Fibroblast of upper back skin (primary cell): ENCODE measurements at regions not wholly inside any gene's neighbourhood (a gene's known extent, or its start where the extent isn't known, plus 50 kb on each side); places are given as distances from the start of the nearest gene placed in this dataset.
"Not testable (repeated sequence)": the region's sequence is repeated elsewhere in the genome, so short reads cannot be mapped to it uniquely, and the experiment has no call there.

Source experiments
- DNase-seq: peaks from one replicate; pipeline ENCODE4 v3.0.0-alpha.2; 2013

DNA sequence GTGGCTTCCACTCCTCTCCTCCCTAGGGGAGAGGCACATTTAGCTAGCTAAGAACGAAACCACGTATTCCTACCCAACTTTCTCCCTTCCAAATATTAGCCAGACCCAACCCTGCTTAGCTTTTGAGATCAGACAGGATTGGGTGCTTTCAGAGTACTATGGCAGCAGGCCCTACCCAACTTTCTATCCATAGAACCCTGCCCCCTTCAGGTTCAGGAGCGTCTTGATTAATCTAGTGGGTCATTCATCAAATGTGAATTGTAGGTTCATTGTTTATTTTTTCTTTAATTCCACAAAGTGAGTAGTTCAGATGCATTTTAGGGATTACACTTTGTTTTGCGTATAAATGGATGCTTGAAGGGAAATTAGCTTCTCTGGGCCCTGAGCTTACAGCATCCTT is 188.3 kb downstream of the MIB1 start:
- DNase-seq: no peak

DNA sequence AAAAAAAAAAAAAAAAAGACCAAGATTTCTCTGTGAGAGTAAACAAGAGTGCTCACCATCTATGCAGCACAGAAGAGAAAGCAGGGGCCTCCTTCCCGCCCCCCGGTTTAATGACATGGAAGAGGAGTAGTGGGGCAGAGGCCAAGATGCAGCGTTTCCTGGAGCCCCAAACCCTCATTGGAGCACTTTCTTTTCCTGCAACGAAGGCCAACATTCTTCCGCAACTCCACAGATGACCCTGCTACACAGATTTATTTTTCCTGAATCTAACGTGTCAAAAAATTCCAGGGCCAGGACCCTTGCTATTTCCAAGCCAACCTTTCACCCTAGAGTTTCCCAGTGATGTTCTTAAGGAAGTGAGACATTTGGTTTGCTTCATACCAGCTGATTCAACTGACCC is 189.6 kb downstream of the MIB1 start:
- no peak for DNase-seq

DNA sequence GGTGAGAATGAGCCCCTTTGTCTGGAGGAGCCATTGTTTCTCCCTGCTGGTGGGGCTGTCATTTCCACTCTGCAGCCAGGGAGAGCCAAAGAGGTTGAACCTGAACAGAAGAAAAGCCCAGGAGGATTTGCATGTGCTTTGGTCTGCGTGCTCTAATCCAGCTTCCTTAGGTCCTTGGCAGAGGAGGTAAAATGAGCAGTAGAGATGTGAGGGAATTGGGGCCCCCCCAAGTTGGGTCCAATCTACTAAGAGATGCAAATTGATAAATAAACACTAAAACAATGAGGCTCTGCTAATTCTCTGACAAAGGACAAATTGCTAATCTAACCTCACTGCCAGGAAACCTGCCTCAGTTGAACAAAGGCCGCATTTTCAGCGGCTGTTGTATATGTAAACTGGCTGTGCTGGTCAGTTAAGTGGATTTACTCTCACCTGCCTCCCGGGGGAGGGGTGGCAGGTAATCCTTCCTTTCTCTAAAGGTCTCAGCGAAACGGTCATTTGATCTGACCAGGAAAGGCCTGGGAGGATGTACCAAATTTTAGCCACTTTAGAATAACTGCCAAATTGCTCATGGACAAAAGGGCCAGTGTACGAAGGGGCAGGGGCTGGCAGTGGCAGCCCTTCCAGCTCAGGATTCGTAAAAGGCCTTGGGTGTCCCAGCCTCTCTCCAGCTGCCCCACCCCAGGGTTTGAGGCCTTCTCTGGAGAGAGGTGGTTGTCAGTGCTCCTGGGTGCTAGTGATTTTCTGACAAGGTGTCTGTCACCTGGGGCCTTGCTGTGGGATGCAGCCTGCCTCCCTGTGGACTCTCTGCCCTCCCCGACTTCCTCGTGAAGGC is 193.6 kb downstream of the MIB1 start:
- no peak for DNase-seq

DNA sequence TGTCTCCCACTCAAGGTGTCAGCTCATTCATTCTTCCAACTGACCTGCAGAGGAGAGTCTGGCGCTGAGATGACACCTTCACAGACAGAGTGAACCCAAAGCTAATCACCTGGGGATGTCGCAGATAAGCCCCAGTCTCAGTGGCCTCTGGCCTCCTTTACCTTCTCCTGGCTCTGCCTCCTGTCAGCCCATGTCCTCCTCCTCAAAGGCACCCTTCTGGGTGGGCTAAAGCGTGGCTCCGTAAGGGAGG is 194.1 kb downstream of the MIB1 start:
- no peak for DNase-seq

DNA sequence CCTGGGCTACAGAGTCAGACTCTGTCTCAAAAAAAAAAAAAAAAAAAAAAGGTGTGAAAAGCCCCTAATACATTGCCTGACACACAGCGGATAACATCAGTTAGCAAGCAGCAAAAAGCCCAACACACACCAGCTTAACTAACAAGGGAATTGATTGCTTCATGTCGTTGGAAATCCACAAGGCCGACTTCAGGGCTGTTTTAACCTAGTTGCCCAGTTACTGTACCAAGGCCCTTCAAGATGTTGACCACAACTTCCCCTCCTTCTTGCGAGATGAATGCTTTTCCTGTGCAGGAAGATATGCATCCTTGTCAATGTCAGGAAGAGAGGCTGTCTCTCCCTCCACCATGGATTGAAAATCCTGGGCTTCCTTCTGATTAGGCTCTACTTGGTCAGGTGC is 202.9 kb downstream of the MIB1 start:
- DNase-seq: no peak

DNA sequence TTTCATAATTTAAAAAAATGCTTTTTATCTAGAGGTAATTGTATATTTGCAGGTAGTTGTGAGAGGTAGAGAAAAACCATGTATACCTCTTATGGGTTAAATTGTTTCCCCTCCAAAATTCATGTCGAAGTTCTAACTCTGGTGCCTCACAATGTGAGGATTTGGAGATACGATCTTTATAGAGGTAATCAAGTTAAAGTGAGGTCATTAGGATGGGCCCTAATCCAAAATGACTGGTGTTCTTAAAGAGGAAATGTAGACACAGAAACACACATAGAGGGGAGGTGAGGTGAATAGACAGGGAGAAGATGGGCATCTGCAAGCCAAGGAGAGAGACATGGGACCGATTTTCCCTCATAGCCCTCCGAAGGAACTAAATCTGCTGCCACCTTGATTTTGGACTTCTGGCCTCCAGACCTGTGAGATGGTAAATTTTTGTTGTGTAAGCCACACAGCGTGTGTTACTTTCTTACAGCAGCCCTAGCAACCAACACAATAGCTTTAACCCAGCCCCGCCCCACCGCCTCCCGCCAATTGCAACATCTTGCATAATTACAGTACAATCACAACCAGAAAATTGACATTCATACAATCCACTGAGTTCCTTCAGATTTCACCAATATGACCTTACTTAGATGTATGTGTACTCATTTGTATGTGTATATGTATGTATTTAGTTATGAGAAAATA is 208.9 kb downstream of the MIB1 start:
- no peak for DNase-seq

DNA sequence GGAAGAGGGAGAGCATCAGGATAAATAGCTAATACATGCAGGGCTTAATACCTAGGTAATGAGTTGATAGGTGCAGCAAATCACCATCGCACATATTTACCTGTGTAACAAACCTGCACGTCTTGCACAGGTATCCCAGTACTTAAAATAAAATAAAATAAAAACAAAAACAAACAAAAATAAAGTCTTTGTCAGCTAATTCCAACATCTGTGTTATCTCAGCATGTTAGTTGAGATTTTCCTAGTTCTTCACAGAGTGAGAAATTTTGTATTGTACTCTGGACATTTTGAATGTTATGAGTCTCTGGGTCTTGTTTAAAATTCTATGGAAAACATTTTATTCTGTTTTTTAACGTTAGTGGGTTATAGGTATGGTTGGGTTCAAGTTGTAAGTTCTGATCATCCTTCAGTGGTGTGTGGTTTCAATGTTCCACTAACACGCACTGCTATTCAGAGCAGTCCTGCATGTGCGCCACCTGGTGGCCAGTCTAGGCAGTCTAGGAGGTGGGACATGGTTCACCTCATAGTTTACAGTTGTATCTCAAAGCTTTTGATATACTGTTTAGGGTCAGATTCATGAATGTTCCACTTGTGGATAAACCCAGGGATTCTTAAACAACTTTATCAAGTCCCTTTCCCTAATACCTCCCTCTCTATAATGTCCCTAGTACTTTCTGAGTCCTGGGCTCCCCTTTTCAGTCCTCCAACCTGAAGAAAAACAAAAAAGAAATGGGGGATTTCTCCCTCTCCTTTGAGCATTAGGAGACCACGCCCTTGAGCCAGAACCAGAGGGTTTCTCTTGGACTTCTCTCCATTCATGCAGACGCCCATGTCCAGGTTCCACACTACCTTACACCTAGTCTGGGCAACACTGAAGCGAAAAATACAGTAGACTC is 213.4 kb upstream of the GATA6 start:
- DNase-seq: peak; percentile 58

DNA sequence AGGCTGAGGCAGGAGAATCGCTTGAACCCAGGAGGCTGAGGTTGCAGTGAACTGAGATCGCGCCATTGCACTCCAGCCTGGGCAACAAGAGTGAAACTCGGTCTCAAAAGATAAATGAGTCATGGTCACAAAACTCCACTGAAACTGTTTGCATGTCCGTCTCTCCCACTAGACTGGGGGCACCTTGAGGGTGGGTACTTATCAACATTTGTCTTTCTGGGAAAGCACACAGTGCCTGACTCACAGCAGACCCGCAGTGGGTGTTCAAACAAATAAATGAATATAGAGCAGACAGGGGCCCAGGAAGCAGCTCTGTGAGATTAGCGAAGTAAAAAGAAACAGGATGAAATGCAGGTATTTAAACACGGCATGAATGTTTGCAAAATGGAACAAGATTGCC is 211.1 kb upstream of the GATA6 start:
- no peak for DNase-seq

DNA sequence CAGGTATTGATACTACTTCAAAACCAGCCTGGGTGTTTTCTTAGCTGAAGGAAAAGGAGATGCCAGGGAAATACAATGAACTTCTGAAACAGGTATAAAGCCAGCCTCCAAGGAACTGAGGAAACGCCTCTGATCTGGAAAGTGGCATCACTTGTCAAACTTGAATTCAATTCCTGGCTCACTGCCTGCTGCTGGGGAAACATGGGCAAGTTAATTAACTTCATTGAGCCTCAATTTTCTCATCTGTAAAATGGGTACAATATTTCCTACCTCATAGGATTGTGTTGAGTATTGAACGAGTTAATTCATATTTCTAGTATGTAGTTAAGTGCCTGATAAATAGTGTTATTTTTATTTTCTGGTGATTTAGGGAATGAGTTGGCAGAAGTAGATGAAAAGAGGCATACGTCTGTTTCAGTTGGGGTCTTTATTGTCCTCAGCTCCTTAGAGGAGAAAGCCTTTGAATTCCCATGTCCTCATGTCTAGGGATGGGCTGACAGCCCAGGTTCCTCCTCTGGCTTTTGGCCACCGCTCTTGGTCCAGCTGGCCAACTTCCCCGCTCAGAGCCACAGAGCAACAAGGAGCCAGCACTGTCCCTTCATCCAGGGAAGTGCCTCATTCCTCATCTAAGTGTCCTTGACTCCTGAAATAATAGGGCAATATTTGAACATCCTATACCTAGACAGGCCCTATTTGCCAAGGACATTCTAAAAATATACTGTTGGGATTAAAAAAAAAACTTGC is 210.5 kb upstream of the GATA6 start:
- no peak for DNase-seq

DNA sequence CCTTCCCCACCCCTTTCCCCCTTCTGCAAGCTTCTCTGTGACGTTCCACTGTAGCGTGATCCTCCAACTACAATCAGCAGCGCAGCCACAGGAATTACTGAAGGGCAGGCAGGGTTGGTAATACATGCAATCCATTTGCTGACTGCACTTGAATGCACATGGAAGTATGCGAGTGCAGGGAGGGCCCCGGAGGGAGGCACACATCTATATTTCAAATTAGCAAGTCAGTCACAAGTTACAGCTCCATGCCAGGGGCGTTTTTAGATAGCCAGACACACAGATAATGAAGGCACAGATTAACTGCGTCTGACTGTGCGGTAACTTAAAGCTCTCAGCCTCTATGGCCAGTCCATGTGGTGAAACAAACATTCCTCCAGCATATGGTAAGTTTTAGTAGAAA is 209.2 kb upstream of the GATA6 start:
- DNase-seq: peak; percentile 48

DNA sequence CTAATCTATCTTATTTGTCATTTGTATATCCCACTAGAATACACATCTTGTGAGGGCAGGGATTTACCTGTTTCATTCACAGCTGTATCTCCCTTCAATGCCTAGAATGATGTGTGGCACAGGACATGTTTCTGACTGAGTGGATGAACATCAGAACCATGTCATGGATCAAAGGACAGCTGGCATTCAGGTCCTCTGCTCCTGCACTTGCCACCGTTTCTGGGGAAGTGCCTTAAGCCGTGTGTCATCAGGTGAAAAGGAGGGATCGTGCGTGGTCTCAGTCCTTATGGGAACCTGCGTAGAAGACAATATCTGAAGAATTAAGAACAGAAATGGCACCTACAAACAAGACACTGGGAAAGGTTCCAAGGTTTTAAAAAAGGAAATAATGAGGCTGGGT is 206.1 kb upstream of the GATA6 start:
- DNase-seq: no peak

DNA sequence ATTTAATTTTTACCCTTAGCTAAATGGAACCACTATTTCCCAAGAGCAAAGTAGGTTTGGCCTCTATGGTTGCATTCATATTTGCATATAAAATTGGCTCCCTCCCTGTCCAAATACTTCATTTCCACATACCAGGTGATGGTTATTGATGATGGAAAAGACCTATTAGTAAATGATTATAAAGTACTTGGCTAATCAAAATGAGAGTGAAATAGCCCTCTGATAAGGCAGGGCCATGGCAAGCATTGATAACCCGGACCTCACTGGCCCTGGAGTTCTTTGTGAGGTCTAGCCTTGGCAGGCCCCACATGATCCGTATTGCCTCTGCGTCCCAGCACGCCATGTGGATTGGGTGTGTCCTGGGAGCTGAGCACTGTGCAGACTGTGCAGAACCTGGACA is 201.1 kb upstream of the GATA6 start:
- no peak for DNase-seq

DNA sequence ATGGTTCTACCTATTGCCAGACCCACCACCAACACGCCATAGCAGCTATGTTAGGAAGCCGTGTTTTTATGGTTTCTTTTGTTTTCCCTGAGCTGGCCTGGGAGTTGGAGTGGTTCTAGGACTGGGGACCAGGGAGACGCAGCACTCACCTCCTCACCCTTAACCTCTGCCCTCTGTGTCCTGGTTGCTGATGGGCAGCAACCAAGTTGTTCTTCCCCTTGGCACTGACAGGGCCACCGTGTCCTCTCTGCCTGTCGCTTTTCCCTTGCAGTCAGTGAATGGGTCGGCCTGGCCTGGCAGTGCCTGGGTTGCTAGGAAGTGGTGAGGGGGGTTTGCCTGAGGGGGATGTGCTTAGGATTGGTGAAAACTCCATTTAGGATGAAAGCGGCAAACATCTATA is 197.1 kb upstream of the GATA6 start:
- DNase-seq: no peak

DNA sequence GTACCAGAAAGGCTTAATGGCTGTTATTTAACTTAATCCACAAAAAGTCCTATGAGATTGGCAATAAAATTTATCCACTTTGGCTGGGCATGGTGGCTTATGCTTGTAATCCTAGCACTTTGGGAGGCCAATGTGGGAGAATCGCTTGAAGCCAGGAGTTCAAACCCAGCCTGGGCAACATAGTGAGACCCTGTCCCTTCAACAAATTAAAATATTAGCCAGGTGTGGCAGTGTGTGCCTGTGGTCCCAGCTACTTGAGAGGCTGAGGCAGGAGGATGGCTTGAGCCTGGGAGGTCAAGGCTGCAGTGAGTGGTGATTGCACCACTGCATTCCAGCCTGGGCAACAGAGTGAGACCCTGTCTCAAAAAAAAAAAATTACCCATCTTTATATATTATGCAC is 193.4 kb upstream of the GATA6 start:
- not testable (repeated sequence) for DNase-seq

DNA sequence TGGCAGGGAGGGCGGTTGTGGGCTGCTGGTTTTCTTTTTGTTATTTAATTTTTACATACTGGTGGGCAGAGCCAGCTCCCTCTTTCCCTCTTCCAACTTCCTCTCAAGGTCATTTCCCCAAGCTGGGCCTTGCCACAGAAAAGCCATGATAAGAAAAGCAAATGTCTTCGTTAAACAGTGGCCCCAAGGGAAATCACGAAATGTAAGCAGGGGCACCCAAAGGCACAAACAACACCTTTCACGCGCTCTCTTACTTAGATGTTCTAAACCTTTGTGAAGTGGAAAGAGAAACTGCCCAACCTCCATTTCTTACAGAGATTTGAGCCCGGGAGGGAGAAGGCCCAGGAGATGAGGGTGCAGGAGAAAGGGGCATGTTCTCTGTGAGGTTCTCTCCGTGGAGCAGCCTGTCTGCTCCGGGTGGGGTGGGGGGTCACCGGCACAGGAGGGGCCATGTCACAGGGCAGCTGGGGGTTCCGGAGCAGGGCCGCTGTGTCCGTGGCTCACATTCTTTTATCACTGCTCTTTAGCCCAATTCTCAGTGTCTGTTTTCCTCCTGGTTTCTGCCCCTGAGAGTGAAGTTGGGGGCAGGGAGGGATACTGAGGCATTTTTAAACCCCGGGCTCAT is 190.7 kb upstream of the GATA6 start:
- no peak for DNase-seq

DNA sequence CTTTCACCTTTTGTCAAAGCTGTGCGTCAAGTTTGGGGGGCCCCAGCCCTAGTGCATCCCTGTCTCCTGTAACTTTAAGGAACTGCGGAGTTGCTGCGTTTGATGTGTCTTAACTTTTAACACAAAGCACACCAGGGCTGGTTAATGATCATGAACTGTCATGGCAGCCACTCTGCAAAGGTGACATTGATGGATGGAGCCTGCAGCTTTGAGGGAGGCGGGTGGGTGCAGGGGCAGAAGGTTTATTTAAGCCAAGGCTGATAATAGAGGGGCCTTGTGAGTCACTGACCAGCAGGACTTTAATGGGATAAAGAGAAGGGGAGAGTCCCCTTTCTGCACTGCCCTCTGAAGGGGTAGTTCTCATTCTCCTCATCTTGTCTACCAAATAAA is 190.2 kb upstream of the GATA6 start:
- no peak for DNase-seq

DNA sequence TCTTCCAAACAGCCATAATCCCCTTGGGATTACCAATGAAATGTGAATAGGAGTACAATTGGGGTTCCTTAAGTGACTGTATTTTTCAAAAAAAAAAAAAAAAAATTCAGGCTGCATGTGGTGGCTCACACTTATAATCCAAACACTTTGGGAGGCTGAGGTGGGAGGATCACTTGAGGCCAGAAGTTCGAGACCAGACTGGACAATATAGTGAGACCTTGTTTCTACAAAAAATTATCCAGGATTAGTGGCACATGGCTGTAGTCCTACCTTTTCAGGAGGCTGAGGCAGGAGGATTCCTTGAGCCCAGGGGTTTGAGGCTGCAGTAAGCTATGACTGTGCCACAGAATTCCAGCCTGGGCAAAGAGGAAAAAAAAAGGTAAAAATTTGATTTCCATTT is 189.6 kb upstream of the GATA6 start:
- no peak for DNase-seq

DNA sequence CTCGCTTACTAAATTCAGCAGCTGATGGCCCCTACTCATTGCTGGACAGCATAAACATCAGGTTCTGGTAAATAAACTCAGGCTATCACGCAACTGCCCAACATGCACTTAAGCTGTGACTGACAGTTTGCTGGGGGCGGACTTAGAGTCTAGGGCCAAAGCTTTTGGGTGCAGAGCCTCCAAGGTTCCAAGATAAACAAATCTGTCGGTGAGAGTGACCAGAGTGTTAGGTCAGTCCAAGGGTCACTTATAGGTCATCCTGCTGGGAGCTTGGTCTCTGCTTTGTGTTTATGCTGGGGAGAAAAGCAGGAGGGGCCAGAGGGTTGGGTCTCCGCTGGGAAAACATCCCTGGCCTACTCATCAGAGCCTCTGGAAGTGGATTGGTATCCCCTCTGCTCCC is 188.6 kb upstream of the GATA6 start:
- no peak for DNase-seq

DNA sequence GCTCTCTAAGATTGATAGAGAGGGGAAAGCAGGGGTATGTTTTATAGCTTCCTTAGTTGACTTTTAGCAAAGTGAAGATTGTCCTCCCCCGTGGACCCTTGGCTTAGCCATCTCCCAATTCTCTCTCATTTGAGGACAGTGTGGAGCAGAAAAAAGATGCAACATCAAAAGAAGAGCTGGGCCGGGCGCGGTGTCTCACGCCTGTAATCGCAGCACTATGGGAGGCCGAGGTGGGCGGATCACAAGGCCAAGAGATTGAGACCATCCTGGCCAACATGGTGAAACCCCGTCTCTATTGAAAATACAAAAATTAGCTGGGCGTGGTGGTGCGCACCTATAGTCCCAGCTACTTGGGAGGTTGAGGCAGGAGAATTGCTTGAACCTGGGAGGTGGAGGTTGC is 187.9 kb upstream of the GATA6 start:
- not testable (repeated sequence) for DNase-seq

DNA sequence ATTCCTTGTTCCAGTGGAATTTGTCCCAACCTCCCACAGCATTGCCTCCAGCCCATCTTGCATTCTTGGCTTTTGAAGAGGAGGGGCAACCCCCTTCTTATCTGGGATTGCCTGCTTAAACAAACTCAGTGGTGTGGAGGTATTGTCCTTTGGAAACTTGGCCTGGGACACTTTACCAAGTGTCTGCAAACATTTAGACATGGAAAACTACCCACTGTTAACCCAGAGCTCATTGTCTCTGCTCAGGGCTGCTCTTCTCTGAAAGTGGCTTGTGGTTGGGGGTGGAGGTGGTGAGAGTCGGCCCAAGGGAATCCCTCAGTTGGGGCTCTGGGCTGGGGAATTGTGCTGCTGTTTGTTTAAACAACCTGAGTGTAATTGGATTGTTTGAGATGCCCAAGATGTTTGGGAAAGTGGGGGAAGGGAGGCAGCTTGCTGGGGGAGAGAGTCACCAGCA is 178.3 kb upstream of the GATA6 start:
- no peak for DNase-seq

DNA sequence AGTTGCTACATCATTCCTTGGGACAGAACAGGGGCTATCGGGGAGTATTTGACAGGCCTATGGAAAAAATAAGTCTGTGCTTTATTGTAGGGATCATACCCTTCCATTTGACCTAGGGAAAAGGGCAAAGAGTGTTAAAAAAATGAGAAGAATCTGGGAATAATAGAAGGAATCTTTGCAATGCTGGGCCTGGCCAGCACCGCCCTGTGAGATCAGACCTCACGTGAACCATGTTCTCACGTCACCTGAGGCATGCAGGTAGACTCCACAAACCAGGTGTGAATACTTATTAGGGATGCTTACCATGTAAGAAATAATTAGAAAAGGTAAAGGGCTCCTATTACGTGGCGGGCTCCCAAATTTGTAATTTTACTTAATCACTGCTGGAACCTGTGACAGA is 177.5 kb upstream of the GATA6 start:
- DNase-seq: no peak

DNA sequence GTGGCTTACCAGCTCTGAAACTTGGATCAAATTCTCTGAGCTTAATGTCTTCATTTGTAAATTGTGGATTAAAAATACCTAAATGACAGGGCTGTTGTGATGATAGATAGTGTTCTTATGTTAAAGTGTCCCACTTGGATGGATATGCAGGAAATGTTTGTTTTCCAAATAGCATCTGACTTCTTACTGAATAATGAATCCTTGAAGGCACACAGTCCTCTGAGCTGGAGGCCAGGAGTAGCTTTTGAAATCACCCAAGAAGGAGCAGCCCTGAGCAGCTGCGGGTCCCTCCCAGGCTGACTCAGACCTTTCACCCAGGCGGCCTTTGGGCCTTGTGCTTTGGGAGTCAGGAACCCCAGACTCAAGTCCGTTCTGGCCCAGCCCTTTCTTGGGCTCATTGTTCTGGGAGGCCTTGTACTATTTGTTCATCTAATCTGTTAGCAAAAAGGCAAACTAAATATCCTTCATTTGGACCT is 173.0 kb upstream of the GATA6 start:
- peak; percentile 2 for DNase-seq
